GM21447 (cell line): ENCODE measurements at regions not wholly inside any gene's neighbourhood (a gene's known extent, or its start where the extent isn't known, plus 50 kb on each side); places are given as distances from the start of the nearest gene placed in this dataset.
"Not testable (repeated sequence)": the region's sequence is repeated elsewhere in the genome, so short reads cannot be mapped to it uniquely, and the experiment has no call there.

Source experiments
- ATAC-seq: cut with Tn5 transposase; IDR thresholded peaks from one replicate; pipeline ENCODE4 v1.9.1; 2021; ENCODE audit not compliant: unreplicated experiment

DNA sequence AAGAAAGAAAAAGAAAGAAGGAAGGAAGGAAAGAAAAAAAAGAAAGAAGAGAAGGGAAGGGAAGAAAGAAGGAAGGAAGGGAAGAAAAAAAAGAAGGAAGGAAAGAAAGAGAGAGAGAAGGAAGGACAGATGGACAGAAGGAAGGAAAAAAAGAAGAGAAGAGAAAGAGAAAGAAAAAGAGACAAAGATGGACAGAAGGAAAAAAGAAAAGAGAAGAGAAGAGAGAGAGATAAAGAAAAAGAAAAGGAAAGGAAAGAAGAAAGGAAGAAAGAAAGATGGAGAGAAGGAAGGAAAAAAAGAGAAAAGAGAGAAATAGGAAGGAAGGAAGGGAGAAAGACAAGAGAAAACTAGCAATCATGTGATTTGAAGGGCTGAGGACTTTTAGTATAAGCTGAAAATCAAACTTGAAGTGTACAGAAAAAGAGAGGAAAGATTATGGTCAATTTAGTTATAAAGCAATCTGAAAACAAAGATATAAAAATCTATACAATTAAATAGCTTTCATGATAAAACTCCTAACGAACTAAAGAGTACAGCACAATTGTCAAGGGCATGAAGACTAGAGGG is 115.3 kb downstream of the LTN1 start:
- no peak for ATAC-seq

GRCh38 chr21:28875078-28875477 is 117.6 kb downstream of the LTN1 start:
- ATAC-seq: no peak

DNA sequence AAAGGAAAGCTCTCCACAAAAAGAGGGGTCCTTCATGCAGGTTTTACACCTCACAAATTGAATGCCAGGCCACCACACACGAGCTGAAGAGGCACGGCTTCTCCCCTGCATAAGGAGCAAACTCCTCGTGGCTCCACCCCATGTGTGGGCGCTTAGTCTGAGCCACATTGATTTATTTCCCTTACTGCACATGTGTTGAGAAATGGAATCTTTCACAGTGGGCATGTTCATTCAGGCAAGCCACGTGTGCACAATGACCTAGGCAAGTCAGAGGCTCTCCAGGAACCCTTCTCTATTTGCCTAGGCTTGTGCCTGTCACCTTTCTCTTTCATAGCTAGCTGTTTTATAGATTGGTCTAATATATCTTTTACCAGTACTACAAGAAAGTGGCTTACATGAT is 120.5 kb downstream of the LTN1 start:
- ATAC-seq: no peak

GRCh38 chr21:28871388-28872010 is 121.2 kb downstream of the LTN1 start:
- no peak for ATAC-seq

GRCh38 chr21:28867401-28867800 is 125.3 kb downstream of the LTN1 start:
- ATAC-seq: no peak

GRCh38 chr21:28865488-28866186 is 127.0 kb downstream of the LTN1 start:
- no peak for ATAC-seq

DNA sequence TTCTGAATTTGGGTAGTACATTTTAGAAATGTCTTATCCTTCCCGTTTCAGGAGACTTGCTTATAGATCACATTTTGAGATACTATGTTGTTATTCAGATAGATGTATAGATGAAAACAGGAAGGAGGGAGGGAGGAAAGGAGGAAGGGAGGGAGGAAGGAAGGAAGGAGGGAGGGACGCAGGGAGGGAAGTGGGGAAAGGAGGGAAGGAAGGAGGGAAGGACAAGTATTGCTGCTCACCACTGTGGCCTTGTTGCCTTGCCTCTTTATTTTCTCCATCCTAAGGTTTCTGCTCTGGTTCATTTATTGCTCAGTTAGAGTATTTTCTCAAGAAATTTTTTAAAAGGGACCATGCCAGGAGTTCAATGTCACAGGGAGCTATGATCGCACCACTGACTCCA is 134.3 kb downstream of the LTN1 start:
- no peak for ATAC-seq

DNA sequence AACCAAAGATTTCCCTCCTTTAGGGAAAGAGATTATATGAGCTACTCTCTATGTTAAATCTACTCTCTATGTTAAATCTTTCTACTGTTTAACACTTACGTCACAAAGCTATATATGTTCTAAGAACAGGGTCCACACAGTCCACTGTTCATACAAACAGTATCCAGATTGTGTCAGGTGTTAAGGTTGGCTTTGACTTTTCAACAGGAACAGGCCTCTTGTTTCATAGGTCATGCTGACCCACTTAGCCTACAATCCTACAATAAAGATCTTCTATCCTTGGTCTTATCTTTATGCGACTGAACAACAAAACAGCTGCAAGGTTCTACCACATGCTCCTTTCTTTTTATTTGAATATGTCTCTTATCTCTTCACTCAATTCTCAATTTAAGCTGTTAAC is 134.9 kb downstream of the LTN1 start:
- ATAC-seq: no peak

GRCh38 chr21:28856588-28857250 is 136.0 kb downstream of the LTN1 start:
- ATAC-seq: no peak

- ATAC-seq: no peak
Measured at GRCh38 chr21:28852706-28853105, 140.0 kb downstream of the LTN1 start.

GRCh38 chr21:28851645-28852044 is 141.0 kb downstream of the LTN1 start:
- no peak for ATAC-seq

GRCh38 chr21:28839237-28839636 is 153.4 kb downstream of the LTN1 start:
- ATAC-seq: not testable (repeated sequence)

- ATAC-seq: not testable (repeated sequence)
Measured at GRCh38 chr21:28837426-28837825, 155.3 kb downstream of the LTN1 start.

- ATAC-seq: not testable (repeated sequence)
Measured at GRCh38 chr21:28836588-28836987, 156.1 kb downstream of the LTN1 start.

DNA sequence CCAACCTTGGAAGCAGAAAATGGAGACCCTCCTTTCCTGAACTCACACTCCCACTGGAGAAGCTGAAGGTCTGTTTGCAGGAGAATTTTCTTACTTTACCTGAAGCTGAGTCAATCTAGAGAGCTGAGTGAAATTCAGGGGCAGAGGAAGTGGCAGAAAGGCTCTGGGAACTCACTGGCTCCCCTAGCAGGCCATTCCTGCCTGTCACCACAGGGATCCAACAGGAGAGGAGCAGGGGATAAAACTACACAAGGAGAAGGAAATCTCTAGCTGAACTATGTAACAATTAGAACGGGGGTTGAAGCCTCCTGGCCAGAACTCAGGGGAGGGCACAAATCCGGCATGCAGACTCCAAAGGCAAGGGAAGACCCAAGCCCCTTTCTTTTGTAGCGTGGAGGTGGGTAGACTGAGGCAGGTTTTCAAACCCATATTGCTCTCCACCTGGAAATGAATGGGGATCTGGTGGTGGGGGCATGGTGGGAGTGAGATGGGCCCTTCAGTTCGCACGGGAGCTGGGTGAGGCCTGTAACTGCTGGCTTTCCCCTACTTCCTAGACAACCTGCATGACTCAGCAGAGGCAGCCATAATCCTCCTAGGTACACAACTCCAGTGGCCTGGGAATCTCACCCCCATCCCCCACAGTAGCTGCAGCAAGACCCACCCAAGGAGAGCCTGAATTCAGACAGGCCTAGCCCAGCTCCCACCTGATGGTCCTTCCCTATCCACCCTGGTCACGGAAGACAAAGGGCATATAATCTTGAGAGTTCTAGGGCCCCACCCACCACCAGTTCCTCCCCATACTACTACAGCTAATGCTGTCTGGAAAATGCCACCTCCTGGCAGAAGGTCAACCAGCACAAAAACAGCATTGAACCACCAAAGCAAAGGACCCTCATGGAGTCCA is 158.1 kb downstream of the LTN1 start:
- no peak for ATAC-seq

GRCh38 chr21:28833609-28834008 is 159.1 kb downstream of the LTN1 start:
- ATAC-seq: no peak

- ATAC-seq: no peak
Measured at GRCh38 chr21:28833182-28833581, 159.5 kb downstream of the LTN1 start.

- ATAC-seq: no peak
Measured at GRCh38 chr21:28832715-28833061, 160.0 kb downstream of the LTN1 start.

DNA sequence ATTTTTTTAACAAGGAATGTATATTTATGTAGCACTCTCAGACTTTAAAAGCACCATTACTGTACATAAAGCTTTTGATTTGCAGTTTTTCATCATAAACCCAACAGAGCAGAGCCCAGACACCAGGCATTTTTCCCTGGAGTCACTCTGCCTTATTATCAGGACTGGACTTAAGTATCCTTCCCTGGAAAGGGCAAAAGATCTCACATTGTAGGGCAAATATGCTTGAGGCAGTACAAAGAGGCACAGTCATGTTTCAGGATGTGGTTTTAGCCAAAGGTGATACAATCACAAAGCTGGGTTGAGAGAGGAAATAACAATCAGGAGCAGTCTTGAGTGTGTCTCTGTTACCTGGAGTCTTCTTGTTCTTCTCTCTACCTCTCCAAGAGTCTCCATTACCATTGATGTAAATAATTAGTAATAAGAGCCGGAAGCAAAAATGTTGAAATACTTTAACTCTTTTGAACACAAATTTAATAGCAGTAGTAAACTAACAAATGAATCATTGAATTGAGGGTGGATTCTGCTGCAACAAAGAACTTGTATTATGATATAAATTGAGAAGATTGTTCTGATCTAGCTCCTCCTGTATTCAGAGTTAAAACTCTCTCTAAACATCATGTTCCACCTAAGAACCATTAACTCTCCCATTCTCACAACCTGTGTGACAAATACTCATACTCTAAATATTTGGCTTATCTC is 160.5 kb downstream of the LTN1 start:
- ATAC-seq: no peak

DNA sequence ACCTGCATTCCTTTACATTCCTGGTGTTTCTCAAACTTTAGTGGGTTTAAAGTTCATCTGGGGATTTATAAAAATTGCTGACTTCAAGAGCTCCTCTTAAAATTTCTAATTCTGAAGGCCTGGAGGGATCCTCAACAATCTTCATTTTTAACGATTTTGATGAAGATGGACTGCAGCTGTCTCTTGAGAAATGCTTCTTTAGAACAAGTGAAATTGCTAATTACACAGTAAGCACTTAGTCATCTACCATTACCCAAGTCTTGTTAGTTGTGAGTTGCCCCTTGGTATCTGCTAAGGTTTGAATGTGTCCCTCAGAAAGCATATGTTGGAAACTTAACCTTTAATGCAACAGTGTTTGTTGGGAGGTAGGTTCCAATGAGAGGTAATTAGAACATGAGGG is 163.7 kb downstream of the LTN1 start:
- no peak for ATAC-seq
